Gastrocnemius medialis (tissue), 4 donors: ENCODE measurements at regions not wholly inside any gene's neighbourhood (a gene's known extent, or its start where the extent isn't known, plus 50 kb on each side); places are given as distances from the start of the nearest gene placed in this dataset.

Experiments
- ATAC-seq, 2 donors: fragments of 150-250 bp; one replicate each; pipeline ENCODE4 v1.9.1; 2016
- DNase-seq, 2 donors: peaks; one replicate each; pipeline ENCODE4 v3.0.0-alpha.2; 2019
- H3K27ac ChIP-seq, 4 donors: fragments of 200-600 bp; sonication (generic); 1 replicate in 1 of 4; 2 replicates in 3 of 4; pipeline ENCODE4 v1.5.1; 2016 to 2018; ENCODE audit warnings: mild to moderate bottlenecking in 2 of 4, moderate library complexity in 1 of 4
- H3K27me3 ChIP-seq, 3 donors: fragments of 200-600 bp; sonication (generic) in 2 of 3; 1 replicate in 1 of 3; 2 replicates in 2 of 3; pipeline versions ENCODE4 v1.5.1 to v1.6.0; 2016 to 2019; ENCODE audit warnings: mild to moderate bottlenecking in 1 of 3, moderate library complexity in 1 of 3
- H3K36me3 ChIP-seq, 2 donors: fragments of 200-600 bp; sonication (generic) in 1 of 2; one replicate each; pipeline ENCODE4 v1.5.1; 2017 to 2018
- H3K4me1 ChIP-seq, 2 donors: fragments of 200-600 bp; sonication (generic) in 1 of 2; one replicate each; pipeline ENCODE4 v1.5.1; 2016 to 2017; ENCODE audit warnings: mild to moderate bottlenecking in 2 of 2
- H3K4me3 ChIP-seq, 4 donors: fragments of 200-600 bp; sonication (generic) in 3 of 4; 1 replicate in 1 of 4; 2 replicates in 3 of 4; pipeline ENCODE4 v1.5.1; 2016 to 2019; ENCODE audit warnings: mild to moderate bottlenecking in 2 of 4
- H3K9me3 ChIP-seq, 3 donors: fragments of 200-600 bp; sonication (generic) in 2 of 3; 1 replicate in 1 of 3; 2 replicates in 2 of 3; pipeline ENCODE4 v1.5.1; 2016 to 2019
- CTCF ChIP-seq, 5 experiments: fragments of 450-650 bp in 3 of 5; fragments of 200-600 bp in 2 of 5; sonication (generic) in 2 of 5; IDR thresholded peaks in 4 of 5; conservative IDR thresholded peaks in 1 of 5; 1 replicate in 4 of 5; 2 replicates in 1 of 5; pipeline ENCODE4 v1.5.1; 2016 to 2019; ENCODE audit warnings: antibody characterized with exemption in 5 of 5, mild to moderate bottlenecking in 3 of 5, moderate library complexity in 3 of 5
- POLR2A ChIP-seq, 2 donors: fragments of 450-650 bp; IDR thresholded peaks; one replicate each; pipeline ENCODE4 v1.6.1; 2017; ENCODE audit warnings: antibody characterized with exemption in 2 of 2, mild to moderate bottlenecking in 2 of 2, moderate library complexity in 2 of 2
- in situ Hi-C, 4 donors: fragments of 200-750 bp; cut with MboI; loops; one replicate each; pipeline versions ENCODE4 v1.15.0 to v1.8.0; 2017; ENCODE audit warnings: low sequenced_read_pairs in 4 of 4
- intact Hi-C: fragments of 100-400 bp; cut with DNase I; formaldehyde crosslinking; loops from one replicate; pipeline ENCODE4 v1.15.1; 2023; ENCODE audit warnings: low total_unique reads

GRCh38 chr17:12459736-12460135 is 206.0 kb upstream of the MYOCD start:
- DNase-seq (no peak), ATAC-seq (no peak)
- intact Hi-C loops (no loop called here), in situ Hi-C loops (no loop called here)
- H3K36me3 ChIP-seq, result no peaks in the 10 kb centered on the region
- no peak overlapping the region for H3K27ac ChIP-seq
- no peaks in the 10 kb centered on the region for H3K9me3 ChIP-seq
- TF ChIP-seq POLR2A (IDR thresholded peaks at IDR 0.05), result no peak
- TF ChIP-seq CTCF (IDR thresholded peaks at IDR 0.05 in 4 of 5, conservative IDR thresholded peaks at IDR 0.05 in 1 of 5), result no peak
- H3K4me1 ChIP-seq, result no peaks in the 10 kb centered on the region
- no peak overlapping the region for H3K4me3 ChIP-seq
- no peaks in the 10 kb centered on the region for H3K27me3 ChIP-seq

DNA sequence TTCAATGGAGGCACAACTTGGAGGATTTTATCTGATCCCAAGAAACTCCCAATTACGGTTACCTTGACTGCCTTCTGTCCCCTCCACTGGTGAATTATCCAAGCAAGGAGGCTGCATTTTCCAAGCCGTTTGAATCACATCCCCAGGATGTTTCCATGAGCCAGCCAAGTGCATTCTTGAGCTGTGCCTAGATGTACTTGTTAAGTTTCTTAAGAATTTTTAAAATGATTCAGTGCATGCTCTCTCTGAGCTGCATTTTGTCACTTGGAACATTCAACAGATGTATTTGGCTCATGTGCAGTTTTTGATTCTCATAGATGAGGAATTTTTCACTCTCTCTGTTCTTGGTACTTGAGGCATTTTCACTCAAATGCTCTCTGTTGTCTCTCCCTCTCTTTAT is 202.6 kb upstream of the MYOCD start:
- H3K4me1 ChIP-seq, result no peaks in the 10 kb centered on the region
- TF ChIP-seq CTCF (IDR thresholded peaks at IDR 0.05 in 4 of 5, conservative IDR thresholded peaks at IDR 0.05 in 1 of 5) (no peak), POLR2A (IDR thresholded peaks at IDR 0.05) (no peak)
- no peak overlapping the region for H3K4me3 ChIP-seq
- no peaks in the 10 kb centered on the region for H3K9me3 ChIP-seq
- in situ Hi-C loops, result no loop called here
- no peak overlapping the region for H3K27ac ChIP-seq
- ATAC-seq, result no peak
- intact Hi-C loops, result no loop called here
- no peaks in the 10 kb centered on the region for H3K36me3 ChIP-seq
- no peak for DNase-seq
- no peaks in the 10 kb centered on the region for H3K27me3 ChIP-seq

GRCh38 chr17:12472252-12473173 is 193.2 kb upstream of the MYOCD start:
- Histone ChIP-seq H3K36me3 (no peaks in the 10 kb centered on the region), H3K27me3 (no peaks in the 10 kb centered on the region), H3K9me3 (no peaks in the 10 kb centered on the region), H3K27ac (no peak overlapping the region), H3K4me3 (no peak overlapping the region), H3K4me1 (no peaks in the 10 kb centered on the region)
- in situ Hi-C loops (no loop called here), intact Hi-C loops (no loop called here)
- DNase-seq (no peak), ATAC-seq (no peak)
- TF ChIP-seq POLR2A (IDR thresholded peaks at IDR 0.05), result no peak
- TF ChIP-seq CTCF (IDR thresholded peaks at IDR 0.05 in 4 of 5, conservative IDR thresholded peaks at IDR 0.05 in 1 of 5), result no peak

DNA sequence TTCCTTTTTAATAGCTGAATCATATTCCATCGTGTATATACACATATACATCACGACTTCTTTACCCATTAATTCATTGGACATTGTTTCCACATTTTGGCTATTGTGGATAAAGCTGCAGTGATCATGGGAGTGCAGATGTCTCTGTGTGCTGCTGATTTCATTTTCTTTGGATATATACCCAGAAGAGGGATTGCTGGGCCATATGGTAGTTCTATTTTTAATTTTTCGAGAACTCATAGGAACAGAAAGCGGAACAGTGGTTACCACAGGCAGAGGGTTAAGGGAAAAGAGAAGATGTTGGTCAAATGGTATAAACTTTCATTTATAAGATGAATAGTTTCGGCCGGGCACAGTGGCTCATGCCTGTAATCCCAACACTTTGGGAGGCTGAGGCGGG is 187.4 kb upstream of the MYOCD start:
- H3K27ac ChIP-seq, result no peak overlapping the region
- no peaks in the 10 kb centered on the region for H3K4me1 ChIP-seq
- no peaks in the 10 kb centered on the region for H3K9me3 ChIP-seq
- no peaks in the 10 kb centered on the region for H3K27me3 ChIP-seq
- no peak overlapping the region for H3K4me3 ChIP-seq
- DNase-seq (no peak), ATAC-seq (no peak)
- in situ Hi-C loops, result no loop called here
- intact Hi-C loops, result no loop called here
- H3K36me3 ChIP-seq, result no peaks in the 10 kb centered on the region
- no peak for TF ChIP-seq POLR2A (IDR thresholded peaks at IDR 0.05)
- TF ChIP-seq CTCF (IDR thresholded peaks at IDR 0.05 in 4 of 5, conservative IDR thresholded peaks at IDR 0.05 in 1 of 5), result no peak
